Sigmoid colon (tissue), 6 donors: ENCODE measurements at regions not wholly inside any gene's neighbourhood (a gene's known extent, or its start where the extent isn't known, plus 50 kb on each side); places are given as distances from the start of the nearest gene placed in this dataset.

ENCODE experiments used
- DNase-seq: peaks from one replicate; pipeline ENCODE4 v3.0.0-alpha.2; 2019
- H3K27ac ChIP-seq, 4 donors: fragments of 200-600 bp; sonication (generic); one replicate each; pipeline ENCODE4 v1.5.1; 2016 to 2019; ENCODE audit warnings: mild to moderate bottlenecking in 1 of 4
- H3K27me3 ChIP-seq, 3 donors: fragments of 200-600 bp; sonication (generic); one replicate each; pipeline ENCODE4 v1.5.1; 2019; ENCODE audit warnings: mild to moderate bottlenecking in 1 of 3
- H3K36me3 ChIP-seq, 4 donors: fragments of 200-600 bp; sonication (generic); one replicate each; pipeline ENCODE4 v1.5.1; 2016 to 2019
- H3K4me1 ChIP-seq, 4 donors: fragments of 200-600 bp; sonication (generic); one replicate each; pipeline ENCODE4 v1.5.1; 2017 to 2019
- H3K4me3 ChIP-seq, 4 donors: fragments of 200-600 bp; sonication (generic); one replicate each; pipeline ENCODE4 v1.5.1; 2017 to 2019; ENCODE audit warnings: mild to moderate bottlenecking in 2 of 4, moderate library complexity in 1 of 4
- H3K9me3 ChIP-seq, 4 donors: fragments of 200-600 bp in 3 of 4; sonication (generic) in 3 of 4; one replicate each; pipeline versions ENCODE4 v1.5.1 to v1.6.1; 2013 to 2019
- EP300 ChIP-seq, 4 donors: sonication (generic); formaldehyde crosslinking; IDR thresholded peaks; one replicate each; pipeline ENCODE4 v1.6.1; 2017; ENCODE audit warnings: antibody characterized with exemption in 4 of 4
- POLR2A ChIP-seq, 2 donors: fragments of 450-650 bp; IDR thresholded peaks; one replicate each; pipeline ENCODE4 v1.6.1; 2016; ENCODE audit warnings: antibody characterized with exemption in 2 of 2, mild to moderate bottlenecking in 2 of 2, moderate library complexity in 2 of 2
- POLR2AphosphoS5 ChIP-seq, 4 donors: sonication (generic); formaldehyde crosslinking; IDR thresholded peaks; one replicate each; pipeline ENCODE4 v1.6.1; 2017; ENCODE audit warnings: antibody characterized with exemption in 4 of 4
- WGBS, 2 donors: extraction: QIAGEN DNeasy Blood & Tissue Kit; methylation state at CpG; one replicate each; pipeline ENCODE4 v1.1.7; 2013; 5-methylcytosine and 5-hydroxymethylcytosine counted together
- intact Hi-C: fragments of 100-400 bp; cut with DNase I; formaldehyde crosslinking; loops from one replicate; pipeline ENCODE4 v1.15.1; 2023
- TF ChIP-seq, protein P1 (sequence below), 4 experiments: fragments of 450-650 bp in 3 of 4; fragments of 200-600 bp in 1 of 4; IDR thresholded peaks; one replicate each; pipeline ENCODE4 v1.5.1; 2016 to 2019; ENCODE audit warnings: antibody characterized with exemption in 4 of 4, mild to moderate bottlenecking in 3 of 4, moderate library complexity in 2 of 4
- donor health status: healthy with polysubstance abuse.
- donor health status: healthy.

DNA sequence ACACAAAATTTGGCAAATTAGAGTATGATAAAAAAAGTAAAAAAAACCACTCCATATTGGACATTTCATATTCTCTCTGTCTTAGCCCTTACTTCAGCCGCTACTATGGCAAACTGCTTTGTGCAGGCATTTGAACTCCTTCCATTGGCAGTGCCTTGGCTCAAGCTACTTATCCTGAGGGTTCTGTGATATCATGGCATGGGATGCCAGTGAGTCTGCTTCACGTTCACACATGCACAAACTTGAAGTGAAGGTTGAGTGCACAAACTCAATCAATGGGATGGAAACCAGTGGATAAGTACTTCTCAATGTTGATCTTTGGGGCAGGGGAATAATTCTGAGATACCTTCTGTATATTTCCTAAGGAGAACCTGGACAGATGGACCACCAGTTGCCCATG, 117.2 kb downstream of the IL20RB start:
- no peaks in the 10 kb centered on the region for H3K9me3 ChIP-seq
- no peaks in the 10 kb centered on the region for H3K27me3 ChIP-seq
- intact Hi-C loops, result no loop called here
- TF ChIP-seq, protein P1, sequence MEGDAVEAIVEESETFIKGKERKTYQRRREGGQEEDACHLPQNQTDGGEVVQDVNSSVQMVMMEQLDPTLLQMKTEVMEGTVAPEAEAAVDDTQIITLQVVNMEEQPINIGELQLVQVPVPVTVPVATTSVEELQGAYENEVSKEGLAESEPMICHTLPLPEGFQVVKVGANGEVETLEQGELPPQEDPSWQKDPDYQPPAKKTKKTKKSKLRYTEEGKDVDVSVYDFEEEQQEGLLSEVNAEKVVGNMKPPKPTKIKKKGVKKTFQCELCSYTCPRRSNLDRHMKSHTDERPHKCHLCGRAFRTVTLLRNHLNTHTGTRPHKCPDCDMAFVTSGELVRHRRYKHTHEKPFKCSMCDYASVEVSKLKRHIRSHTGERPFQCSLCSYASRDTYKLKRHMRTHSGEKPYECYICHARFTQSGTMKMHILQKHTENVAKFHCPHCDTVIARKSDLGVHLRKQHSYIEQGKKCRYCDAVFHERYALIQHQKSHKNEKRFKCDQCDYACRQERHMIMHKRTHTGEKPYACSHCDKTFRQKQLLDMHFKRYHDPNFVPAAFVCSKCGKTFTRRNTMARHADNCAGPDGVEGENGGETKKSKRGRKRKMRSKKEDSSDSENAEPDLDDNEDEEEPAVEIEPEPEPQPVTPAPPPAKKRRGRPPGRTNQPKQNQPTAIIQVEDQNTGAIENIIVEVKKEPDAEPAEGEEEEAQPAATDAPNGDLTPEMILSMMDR (IDR thresholded peaks at IDR 0.05), result no peak
- TF ChIP-seq EP300 (IDR thresholded peaks at IDR 0.05), result no peak
- TF ChIP-seq POLR2AphosphoS5 (IDR thresholded peaks at IDR 0.05), result no peak
- TF ChIP-seq POLR2A (IDR thresholded peaks at IDR 0.05), result no peak
- H3K4me3 ChIP-seq, result no peak overlapping the region
- no peaks in the 10 kb centered on the region for H3K36me3 ChIP-seq
- no peaks in the 10 kb centered on the region for H3K4me1 ChIP-seq
- DNase-seq, result no peak
- 84 to 91% methylated on average over 2 of the region's 2 CpGs for WGBS, 2 donors
- no peak overlapping the region for H3K27ac ChIP-seq

DNA sequence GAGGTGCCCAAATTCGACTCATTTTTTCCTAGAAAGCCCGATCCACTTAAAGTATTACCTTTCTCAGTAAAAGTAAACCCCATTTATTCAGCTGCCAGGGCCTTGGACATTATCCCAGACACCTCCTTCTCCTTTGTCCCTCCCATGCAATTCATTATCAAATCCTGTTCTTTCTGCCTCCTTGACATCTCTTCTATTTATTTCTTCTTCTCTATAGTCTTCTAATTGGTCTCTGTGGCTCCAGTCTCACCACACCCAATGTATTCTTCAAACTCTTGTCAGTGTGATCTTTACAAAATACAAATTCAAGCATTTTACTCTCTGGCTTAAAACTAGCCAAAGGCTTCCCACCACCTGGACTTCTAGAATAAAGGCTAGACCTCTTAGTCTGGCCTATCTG, 120.3 kb downstream of the IL20RB start:
- Histone ChIP-seq H3K27ac (no peak overlapping the region), H3K4me1 (no peaks in the 10 kb centered on the region), H3K4me3 (no peak overlapping the region), H3K27me3 (no peaks in the 10 kb centered on the region), H3K36me3 (no peaks in the 10 kb centered on the region), H3K9me3 (no peaks in the 10 kb centered on the region)
- TF ChIP-seq, protein P1 (IDR thresholded peaks at IDR 0.05), result no peak
- TF ChIP-seq EP300 (IDR thresholded peaks at IDR 0.05) (no peak), POLR2AphosphoS5 (IDR thresholded peaks at IDR 0.05) (no peak), POLR2A (IDR thresholded peaks at IDR 0.05) (no peak)
- 73 to 83% methylated on average over 2 of the region's 2 CpGs for WGBS, 2 donors
- intact Hi-C loops, result no loop called here
- no peak for DNase-seq

DNA sequence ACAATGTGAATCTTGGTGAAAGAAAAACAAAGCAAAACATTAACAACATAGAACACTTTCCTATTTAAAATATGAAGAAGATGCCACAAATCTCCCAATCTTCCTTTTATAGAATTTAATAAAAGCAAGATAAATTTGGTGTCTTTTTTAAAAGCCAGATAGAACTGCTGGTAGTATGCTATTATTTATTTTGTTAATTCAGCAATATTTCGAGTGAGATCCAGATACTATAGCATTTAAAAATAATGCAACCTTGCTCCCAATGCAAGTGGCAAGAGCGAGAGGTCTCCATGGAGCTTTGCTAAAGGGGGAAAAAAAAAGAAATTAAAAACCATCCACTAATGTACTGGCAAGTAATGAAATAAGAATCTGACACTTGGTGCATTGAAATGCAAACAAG, 121.8 kb downstream of the IL20RB start:
- H3K36me3 ChIP-seq, result no peaks in the 10 kb centered on the region
- intact Hi-C loops, result no loop called here
- no peaks in the 10 kb centered on the region for H3K9me3 ChIP-seq
- TF ChIP-seq POLR2A (IDR thresholded peaks at IDR 0.05) (no peak), EP300 (IDR thresholded peaks at IDR 0.05) (no peak), POLR2AphosphoS5 (IDR thresholded peaks at IDR 0.05) (no peak)
- TF ChIP-seq, protein P1 (IDR thresholded peaks at IDR 0.05), result no peak
- H3K27ac ChIP-seq, result no peak overlapping the region
- DNase-seq, result no peak
- H3K4me3 ChIP-seq, result no peak overlapping the region
- 91 to 97% methylated on average over 2 of the region's 2 CpGs for WGBS, 2 donors
- no peaks in the 10 kb centered on the region for H3K4me1 ChIP-seq
- H3K27me3 ChIP-seq, result no peaks in the 10 kb centered on the region

DNA sequence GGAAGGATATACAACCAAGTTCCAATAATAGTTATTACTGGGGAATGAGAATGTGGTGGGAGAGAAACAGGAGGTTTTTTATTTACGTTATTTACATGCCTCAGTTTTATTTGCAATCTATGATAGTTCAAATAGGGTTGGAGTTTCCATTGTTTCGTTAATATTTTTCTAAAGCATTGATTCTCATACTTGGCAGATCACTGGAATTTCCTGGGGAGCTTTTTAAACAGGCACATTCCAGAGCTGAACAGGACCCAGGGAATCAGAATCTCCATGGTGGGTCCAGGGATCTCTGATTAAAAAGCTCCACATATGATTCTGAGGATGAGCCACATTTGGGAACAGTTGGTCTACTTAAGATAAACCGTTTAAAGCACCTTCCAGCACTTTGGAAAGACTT, 123.9 kb downstream of the IL20RB start:
- Histone ChIP-seq H3K9me3 (no peaks in the 10 kb centered on the region), H3K36me3 (no peaks in the 10 kb centered on the region), H3K4me3 (no peak overlapping the region), H3K27me3 (no peaks in the 10 kb centered on the region), H3K4me1 (no peaks in the 10 kb centered on the region), H3K27ac (no peak overlapping the region)
- intact Hi-C loops, result no loop called here
- TF ChIP-seq EP300 (IDR thresholded peaks at IDR 0.05) (no peak), POLR2AphosphoS5 (IDR thresholded peaks at IDR 0.05) (no peak), POLR2A (IDR thresholded peaks at IDR 0.05) (no peak)
- TF ChIP-seq, protein P1 (IDR thresholded peaks at IDR 0.05), result no peak
- WGBS, 2 donors, result 75 to 76% methylated on average over 3 of the region's 3 CpGs
- DNase-seq, result no peak

DNA sequence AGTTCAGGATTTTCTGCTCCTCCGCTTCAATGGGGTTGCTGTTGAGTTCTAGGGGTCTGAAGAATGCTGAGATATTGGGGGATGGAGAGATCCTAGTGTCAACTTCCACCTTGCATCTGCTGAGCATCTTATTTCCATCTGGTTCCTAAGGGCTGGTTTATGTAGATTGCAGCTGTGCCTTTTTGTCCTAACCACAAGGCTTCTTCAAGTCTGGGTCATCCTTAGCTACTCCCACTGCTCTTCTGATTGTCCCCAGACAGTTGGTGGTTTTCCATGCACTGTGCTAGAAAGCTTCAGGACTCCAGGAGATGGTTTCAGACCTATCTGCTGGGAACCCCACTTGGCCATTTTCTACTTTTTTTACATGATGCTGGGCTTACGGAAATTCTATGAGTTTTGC, 125.0 kb downstream of the IL20RB start:
- H3K9me3 ChIP-seq, result no peaks in the 10 kb centered on the region
- intact Hi-C loops, result no loop called here
- H3K36me3 ChIP-seq, result no peaks in the 10 kb centered on the region
- no peaks in the 10 kb centered on the region for H3K27me3 ChIP-seq
- TF ChIP-seq, protein P1 (IDR thresholded peaks at IDR 0.05), result no peak
- no peak for TF ChIP-seq POLR2A (IDR thresholded peaks at IDR 0.05)
- TF ChIP-seq POLR2AphosphoS5 (IDR thresholded peaks at IDR 0.05), result no peak
- TF ChIP-seq EP300 (IDR thresholded peaks at IDR 0.05), result no peak
- WGBS, 2 donors, result 96% methylated on average over 2 of the region's 2 CpGs
- DNase-seq, result no peak
- no peak overlapping the region for H3K27ac ChIP-seq
- H3K4me3 ChIP-seq, result no peak overlapping the region
- H3K4me1 ChIP-seq, result no peaks in the 10 kb centered on the region
